Sigmoid colon (tissue), 6 donors: ENCODE measurements at regions not wholly inside any gene's neighbourhood (a gene's known extent, or its start where the extent isn't known, plus 50 kb on each side); places are given as distances from the start of the nearest gene placed in this dataset.

Experiments used
- DNase-seq: peaks from one replicate; pipeline ENCODE4 v3.0.0-alpha.2; 2019
- H3K27ac ChIP-seq, 4 donors: fragments of 200-600 bp; sonication (generic); one replicate each; pipeline ENCODE4 v1.5.1; 2016 to 2019; ENCODE audit warnings: mild to moderate bottlenecking in 1 of 4
- H3K27me3 ChIP-seq, 3 donors: fragments of 200-600 bp; sonication (generic); one replicate each; pipeline ENCODE4 v1.5.1; 2019; ENCODE audit warnings: mild to moderate bottlenecking in 1 of 3
- H3K36me3 ChIP-seq, 4 donors: fragments of 200-600 bp; sonication (generic); one replicate each; pipeline ENCODE4 v1.5.1; 2016 to 2019
- H3K4me1 ChIP-seq, 4 donors: fragments of 200-600 bp; sonication (generic); one replicate each; pipeline ENCODE4 v1.5.1; 2017 to 2019
- H3K4me3 ChIP-seq, 4 donors: fragments of 200-600 bp; sonication (generic); one replicate each; pipeline ENCODE4 v1.5.1; 2017 to 2019; ENCODE audit warnings: mild to moderate bottlenecking in 2 of 4, moderate library complexity in 1 of 4
- H3K9me3 ChIP-seq, 4 donors: fragments of 200-600 bp in 3 of 4; sonication (generic) in 3 of 4; one replicate each; pipeline versions ENCODE4 v1.5.1 to v1.6.1; 2013 to 2019
- CTCF ChIP-seq, 4 experiments: fragments of 450-650 bp in 3 of 4; fragments of 200-600 bp in 1 of 4; IDR thresholded peaks; one replicate each; pipeline ENCODE4 v1.5.1; 2016 to 2019; ENCODE audit warnings: antibody characterized with exemption in 4 of 4, mild to moderate bottlenecking in 3 of 4, moderate library complexity in 2 of 4
- EP300 ChIP-seq, 4 donors: sonication (generic); formaldehyde crosslinking; IDR thresholded peaks; one replicate each; pipeline ENCODE4 v1.6.1; 2017; ENCODE audit warnings: antibody characterized with exemption in 4 of 4
- POLR2A ChIP-seq, 2 donors: fragments of 450-650 bp; IDR thresholded peaks; one replicate each; pipeline ENCODE4 v1.6.1; 2016; ENCODE audit warnings: antibody characterized with exemption in 2 of 2, mild to moderate bottlenecking in 2 of 2, moderate library complexity in 2 of 2
- POLR2AphosphoS5 ChIP-seq, 4 donors: sonication (generic); formaldehyde crosslinking; IDR thresholded peaks; one replicate each; pipeline ENCODE4 v1.6.1; 2017; ENCODE audit warnings: antibody characterized with exemption in 4 of 4
- WGBS, 2 donors: extraction: QIAGEN DNeasy Blood & Tissue Kit; methylation state at CpG; one replicate each; pipeline ENCODE4 v1.1.7; 2013; 5-methylcytosine and 5-hydroxymethylcytosine counted together
- intact Hi-C: fragments of 100-400 bp; cut with DNase I; formaldehyde crosslinking; loops from one replicate; pipeline ENCODE4 v1.15.1; 2023
- donor health status: healthy with polysubstance abuse.
- donor health status: healthy.

- H3K27ac ChIP-seq: no peak overlapping the region
- H3K36me3 ChIP-seq: no peaks in the 10 kb centered on the region
- no peaks in the 10 kb centered on the region for H3K27me3 ChIP-seq
- H3K4me1 ChIP-seq: no peaks in the 10 kb centered on the region
- no peak for DNase-seq
- intact Hi-C loops: no loop called here
- no peak overlapping the region for H3K4me3 ChIP-seq
- WGBS, 2 donors: 90 to 100% methylated on average over 2 of the region's 2 CpGs
- TF ChIP-seq CTCF (IDR thresholded peaks at IDR 0.05) (no peak), POLR2A (IDR thresholded peaks at IDR 0.05) (no peak), EP300 (IDR thresholded peaks at IDR 0.05) (no peak), POLR2AphosphoS5 (IDR thresholded peaks at IDR 0.05) (no peak)
- H3K9me3 ChIP-seq: no peaks in the 10 kb centered on the region
Measured at GRCh38 chr16:56122251-56122650, 69.0 kb upstream of the GNAO1 start.

GRCh38 chr16:56121156-56121500 lies 70.2 kb upstream of the GNAO1 start:
- intact Hi-C loops: no loop called here
- 86 to 91% methylated on average over 2 of the region's 2 CpGs for WGBS, 2 donors

GRCh38 chr16:56120447-56121155 lies 70.7 kb upstream of the GNAO1 start:
- no peak overlapping the region for H3K27ac ChIP-seq
- intact Hi-C loops: no loop called here
- no peak overlapping the region for H3K4me3 ChIP-seq
- 60 to 82% methylated on average over 3 of the region's 3 CpGs for WGBS, 2 donors
- H3K9me3 ChIP-seq: no peaks in the 10 kb centered on the region
- H3K27me3 ChIP-seq: no peaks in the 10 kb centered on the region
- H3K36me3 ChIP-seq: no peaks in the 10 kb centered on the region
- TF ChIP-seq POLR2AphosphoS5 (IDR thresholded peaks at IDR 0.05): no peak
- TF ChIP-seq POLR2A (IDR thresholded peaks at IDR 0.05): no peak
- no peak for TF ChIP-seq CTCF (IDR thresholded peaks at IDR 0.05)
- TF ChIP-seq EP300 (IDR thresholded peaks at IDR 0.05): no peak
- no peaks in the 10 kb centered on the region for H3K4me1 ChIP-seq
- no peak for DNase-seq

More at GRCh38 chr16:56121156-56121500, 70.2 kb upstream of the GNAO1 start:
- Histone ChIP-seq H3K27ac (no peak overlapping the region), H3K27me3 (no peaks in the 10 kb centered on the region), H3K4me1 (no peaks in the 10 kb centered on the region), H3K9me3 (no peaks in the 10 kb centered on the region), H3K36me3 (no peaks in the 10 kb centered on the region), H3K4me3 (no peak overlapping the region)
- DNase-seq: no peak
- TF ChIP-seq CTCF (IDR thresholded peaks at IDR 0.05): no peak
- TF ChIP-seq POLR2AphosphoS5 (IDR thresholded peaks at IDR 0.05): no peak
- no peak for TF ChIP-seq POLR2A (IDR thresholded peaks at IDR 0.05)
- TF ChIP-seq EP300 (IDR thresholded peaks at IDR 0.05): no peak

- Histone ChIP-seq H3K9me3 (no peaks in the 10 kb centered on the region), H3K36me3 (no peaks in the 10 kb centered on the region), H3K4me1 (no peaks in the 10 kb centered on the region), H3K4me3 (no peak overlapping the region), H3K27ac (no peak overlapping the region), H3K27me3 (no peaks in the 10 kb centered on the region)
- WGBS, 2 donors: 31 to 37% methylated on average over 2 of the region's 2 CpGs
- TF ChIP-seq EP300 (IDR thresholded peaks at IDR 0.05) (no peak), POLR2AphosphoS5 (IDR thresholded peaks at IDR 0.05) (no peak), CTCF (IDR thresholded peaks at IDR 0.05) (no peak), POLR2A (IDR thresholded peaks at IDR 0.05) (no peak)
- no peak for DNase-seq
- intact Hi-C loops: no loop called here
Measured at GRCh38 chr16:56119133-56119532, 72.2 kb upstream of the GNAO1 start.

- 30 to 60% methylated on average over 1 of the region's 1 CpG for WGBS, 2 donors
- intact Hi-C loops: no loop called here
- H3K27ac ChIP-seq: no peak overlapping the region
- H3K27me3 ChIP-seq: no peaks in the 10 kb centered on the region
- no peaks in the 10 kb centered on the region for H3K36me3 ChIP-seq
- no peaks in the 10 kb centered on the region for H3K9me3 ChIP-seq
- H3K4me3 ChIP-seq: no peak overlapping the region
- DNase-seq: no peak
- TF ChIP-seq POLR2A (IDR thresholded peaks at IDR 0.05) (no peak), EP300 (IDR thresholded peaks at IDR 0.05) (no peak), POLR2AphosphoS5 (IDR thresholded peaks at IDR 0.05) (no peak), CTCF (IDR thresholded peaks at IDR 0.05) (no peak)
- no peaks in the 10 kb centered on the region for H3K4me1 ChIP-seq
Measured at GRCh38 chr16:56116577-56116964, 74.7 kb upstream of the GNAO1 start.
